ENCODE measurements at regions not wholly inside any gene's neighbourhood (a gene's known extent, or its start where the extent isn't known, plus 50 kb on each side); places are given as distances from the start of the nearest gene placed in this dataset.

- TF ChIP-seq CTCF (conservative IDR thresholded peaks at IDR 0.05; ENCODE audit: low read length), result no peak
- no peak for TF ChIP-seq EZH2phosphoT487 (IDR thresholded peaks at IDR 0.05; ENCODE audit: borderline replicate concordance, low read depth, low read length)
These were observed 101.1 kb downstream of the KIF4B start for GRCh38 chr5:155114655-155115054.
